ENCODE measurements at regions not wholly inside any gene's neighbourhood (a gene's known extent, or its start where the extent isn't known, plus 50 kb on each side); places are given as distances from the start of the nearest gene placed in this dataset.

- H3K9me3 ChIP-seq (ENCODE audit: low read depth) = no peaks in the 10 kb centered on the region
- H3K4me3 ChIP-seq = no peak overlapping the region
- no peaks in the 10 kb centered on the region for H3K36me3 ChIP-seq
- TF ChIP-seq CTCF (IDR thresholded peaks at IDR 0.05; ENCODE audit: low read depth, low read length) = no peak
- DNase-seq (ENCODE audit: low read depth in 1 of 2, low spot score in 1 of 2) = no peak
- H3K27ac ChIP-seq = no peak overlapping the region
- no peaks in the 10 kb centered on the region for H3K27me3 ChIP-seq
- no peaks in the 10 kb centered on the region for H3K4me1 ChIP-seq (ENCODE audit: low read depth)
Observed at GRCh38 chr10:10829576-10829975, 188.1 kb upstream of the CELF2 start.

GRCh38 chr10:10830293-10830986, 187.2 kb upstream of the CELF2 start:
- DNase-seq (ENCODE audit: low read depth in 1 of 2, low spot score in 1 of 2) = peak in 1 of 2 donors; percentile 94
- Histone ChIP-seq H3K27me3 (no peaks in the 10 kb centered on the region), H3K9me3 (ENCODE audit: low read depth) (no peaks in the 10 kb centered on the region), H3K4me3 (no peak overlapping the region), H3K36me3 (no peaks in the 10 kb centered on the region), H3K4me1 (ENCODE audit: low read depth) (no peaks in the 10 kb centered on the region), H3K27ac (no peak overlapping the region)
- TF ChIP-seq CTCF (IDR thresholded peaks at IDR 0.05; ENCODE audit: low read depth, low read length) = no peak

- Histone ChIP-seq H3K4me3 (no peak overlapping the region), H3K4me1 (ENCODE audit: low read depth) (no peaks in the 10 kb centered on the region), H3K36me3 (no peaks in the 10 kb centered on the region), H3K27me3 (no peaks in the 10 kb centered on the region), H3K27ac (no peak overlapping the region), H3K9me3 (ENCODE audit: low read depth) (no peaks in the 10 kb centered on the region)
- no peak for TF ChIP-seq CTCF (IDR thresholded peaks at IDR 0.05; ENCODE audit: low read depth, low read length)
- peak in 1 of 2 donors; percentile 80 for DNase-seq (ENCODE audit: low read depth in 1 of 2, low spot score in 1 of 2)
Observed at GRCh38 chr10:10831085-10831484, 186.6 kb upstream of the CELF2 start.

- no peaks in the 10 kb centered on the region for H3K36me3 ChIP-seq
- H3K27me3 ChIP-seq = no peaks in the 10 kb centered on the region
- no peak for DNase-seq (ENCODE audit: low read depth in 1 of 2, low spot score in 1 of 2)
- no peaks in the 10 kb centered on the region for H3K9me3 ChIP-seq (ENCODE audit: low read depth)
- TF ChIP-seq CTCF (IDR thresholded peaks at IDR 0.05; ENCODE audit: low read depth, low read length) = no peak
- no peak overlapping the region for H3K27ac ChIP-seq
- no peak overlapping the region for H3K4me3 ChIP-seq
- no peaks in the 10 kb centered on the region for H3K4me1 ChIP-seq (ENCODE audit: low read depth)
Observed at GRCh38 chr10:10833955-10834354, 183.7 kb upstream of the CELF2 start.

- Histone ChIP-seq H3K36me3 (no peaks in the 10 kb centered on the region), H3K27ac (no peak overlapping the region), H3K27me3 (no peaks in the 10 kb centered on the region), H3K4me3 (no peak overlapping the region), H3K9me3 (ENCODE audit: low read depth) (no peaks in the 10 kb centered on the region), H3K4me1 (ENCODE audit: low read depth) (no peaks in the 10 kb centered on the region)
- no peak for TF ChIP-seq CTCF (IDR thresholded peaks at IDR 0.05; ENCODE audit: low read depth, low read length)
- DNase-seq (ENCODE audit: low read depth in 1 of 2, low spot score in 1 of 2) = no peak
Observed at GRCh38 chr10:10844251-10844650, 173.4 kb upstream of the CELF2 start.
